ENCODE measurements at regions not wholly inside any gene's neighbourhood (a gene's known extent, or its start where the extent isn't known, plus 50 kb on each side); places are given as distances from the start of the nearest gene placed in this dataset.

GRCh38 chr7:139561-140243 is 52.7 kb upstream of the FAM20C start:
- DNase-seq = no peak

GRCh38 chr7:140996-141395 is 51.4 kb upstream of the FAM20C start:
- DNase-seq = no peak

DNA sequence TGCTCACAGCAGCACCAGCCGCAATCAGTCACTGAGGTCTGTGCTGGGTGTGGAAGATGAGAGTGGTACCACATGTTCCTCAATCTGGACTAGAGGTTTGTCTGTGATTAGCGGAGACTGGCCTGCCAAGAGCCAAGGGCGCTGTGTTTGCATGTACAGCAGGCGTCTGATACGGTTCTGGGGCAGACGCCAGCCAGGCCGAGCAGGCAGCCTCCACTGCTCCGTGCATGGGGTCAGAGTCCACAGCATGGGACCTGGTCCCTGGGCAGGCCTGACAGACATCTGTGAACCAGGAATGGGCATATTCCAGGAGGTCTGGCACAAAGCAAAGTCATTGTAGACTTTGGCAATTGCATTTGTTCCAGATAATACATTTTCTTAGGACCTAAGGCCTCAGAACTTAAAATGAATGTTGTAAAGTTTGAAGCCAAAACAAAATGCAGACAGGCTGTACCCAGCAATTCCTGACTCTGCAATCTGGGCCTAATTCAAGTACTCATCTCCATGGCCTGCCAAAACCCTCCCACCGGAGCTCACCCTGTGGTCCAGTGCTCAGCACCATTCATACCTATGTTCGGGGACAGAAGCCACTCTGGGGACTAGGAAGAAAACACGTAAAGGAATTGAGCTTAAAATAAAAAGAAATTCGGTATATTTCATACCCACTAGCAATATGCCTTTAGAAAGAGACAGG is 50.0 kb upstream of the FAM20C start:
- DNase-seq = no peak
